SK-N-SH treated with all-trans-retinoic acid at 6 μM for 48 hours (cell line): ENCODE measurements at regions not wholly inside any gene's neighbourhood (a gene's known extent, or its start where the extent isn't known, plus 50 kb on each side); places are given as distances from the start of the nearest gene placed in this dataset.

Experiments
- ATAC-seq: fragments of 200-7000 bp; cut with Tn5 transposase; 3 replicates; pipeline ENCODE4 v1.9.1; 2020; ENCODE audit warnings: mild to moderate bottlenecking, moderate library complexity
- ARNTL ChIP-seq: fragments of 450-650 bp; formaldehyde crosslinking; IDR thresholded peaks from 2 replicates; pipeline ENCODE4 v1.5.0; 2020; ENCODE audit warnings: low read depth, mild to moderate bottlenecking, moderate library complexity, borderline replicate concordance
- BACH2 ChIP-seq: fragments of 250-450 bp; sonication (Bioruptor Pico); IDR thresholded peaks from 2 replicates; pipeline ENCODE4 v1.9.0; 2021; ENCODE audit warnings: mild to moderate bottlenecking, borderline replicate concordance
- CSDC2 ChIP-seq: fragments of 250-450 bp; sonication (Bioruptor Pico); IDR thresholded peaks from 2 replicates; pipeline ENCODE4 v1.5.0; 2020; ENCODE audit warnings: mild to moderate bottlenecking, moderate library complexity
- ESRRG ChIP-seq: fragments of 250-450 bp; sonication (Bioruptor Pico); IDR thresholded peaks from 2 replicates; pipeline ENCODE4 v1.6.1; 2021; ENCODE audit warnings: mild to moderate bottlenecking
- GLIS3 ChIP-seq: fragments of 250-450 bp; sonication (Bioruptor Pico); IDR thresholded peaks from 2 replicates; pipeline ENCODE4 v1.5.0; 2020; ENCODE audit warnings: mild to moderate bottlenecking, moderate library complexity
- ISL1 ChIP-seq: fragments of 250-450 bp; sonication (Bioruptor Pico); IDR thresholded peaks from 2 replicates; pipeline ENCODE4 v2.1.2; 2022; ENCODE audit warnings: mild to moderate bottlenecking, moderate library complexity
- OSR1 ChIP-seq: fragments of 250-450 bp; sonication (Bioruptor Pico); IDR thresholded peaks from 2 replicates; pipeline ENCODE4 v1.8.0; 2022; ENCODE audit warnings: moderate library complexity, mild to moderate bottlenecking, inconsistent platforms
- PPARA ChIP-seq: fragments of 250-450 bp; sonication (Bioruptor Pico); IDR thresholded peaks from 2 replicates; pipeline ENCODE4 v1.5.0; 2020; ENCODE audit warnings: mild to moderate bottlenecking, borderline replicate concordance
- RARB ChIP-seq: fragments of 250-450 bp; sonication (Bioruptor Pico); IDR thresholded peaks from 2 replicates; pipeline ENCODE4 v1.8.0; 2021; ENCODE audit warnings: mild to moderate bottlenecking, moderate library complexity
- SNAI2 ChIP-seq: fragments of 250-450 bp; sonication (Bioruptor Pico); IDR thresholded peaks from 2 replicates; pipeline ENCODE4 v1.5.0; 2020; ENCODE audit warnings: mild to moderate bottlenecking, moderate library complexity
- TCF4 ChIP-seq: fragments of 250-450 bp; sonication (Bioruptor Pico); IDR thresholded peaks from 2 replicates; pipeline ENCODE4 v1.8.0; 2021; ENCODE audit warnings: mild to moderate bottlenecking, moderate library complexity, borderline replicate concordance
- TOX ChIP-seq: fragments of 250-450 bp; sonication (Bioruptor Pico); IDR thresholded peaks from 2 replicates; pipeline ENCODE4 v1.8.0; 2021; ENCODE audit warnings: mild to moderate bottlenecking, moderate library complexity, borderline replicate concordance
- ZFP3 ChIP-seq: fragments of 250-450 bp; sonication (Bioruptor Pico); IDR thresholded peaks from 2 replicates; pipeline ENCODE4 v1.5.0; 2020; ENCODE audit warnings: mild to moderate bottlenecking, moderate library complexity
- ZNF565 ChIP-seq: fragments of 450-650 bp; formaldehyde crosslinking; conservative IDR thresholded peaks from 2 replicates; pipeline ENCODE4 v1.5.0; 2020; ENCODE audit warnings: low read depth, mild to moderate bottlenecking, moderate library complexity
- ZNF70 ChIP-seq: fragments of 450-650 bp; formaldehyde crosslinking; IDR thresholded peaks from 2 replicates; pipeline ENCODE4 v1.5.0; 2020; ENCODE audit warnings: mild to moderate bottlenecking, moderate library complexity
- ZNF8 ChIP-seq: fragments of 450-650 bp; formaldehyde crosslinking; IDR thresholded peaks from 2 replicates; pipeline ENCODE4 v1.5.0; 2020; ENCODE audit warnings: mild to moderate bottlenecking, moderate library complexity
- TF ChIP-seq, protein P1 (sequence below): fragments of 250-450 bp; sonication (Bioruptor Pico); IDR thresholded peaks from 2 replicates; pipeline ENCODE4 v1.8.0; 2021; ENCODE audit warnings: low read depth, mild to moderate bottlenecking, moderate library complexity, borderline replicate concordance
- TF ChIP-seq, protein P2 (sequence below): fragments of 250-450 bp; sonication (Bioruptor Pico); IDR thresholded peaks from 2 replicates; pipeline ENCODE4 v1.5.1; 2021; ENCODE audit warnings: mild to moderate bottlenecking, moderate library complexity
- TF ChIP-seq, protein P3 (sequence below): fragments of 250-450 bp; sonication (Bioruptor Pico); IDR thresholded peaks from 2 replicates; pipeline ENCODE4 v1.5.1; 2020; ENCODE audit warnings: low read depth, mild to moderate bottlenecking, moderate library complexity
- TF ChIP-seq, protein P4 (sequence below): fragments of 250-450 bp; sonication (Bioruptor Pico); IDR thresholded peaks from 2 replicates; pipeline ENCODE4 v1.8.0; 2020; ENCODE audit warnings: mild to moderate bottlenecking, moderate library complexity, borderline replicate concordance
- TF ChIP-seq, protein P5 (sequence below): fragments of 250-450 bp; sonication (Bioruptor Pico); IDR thresholded peaks from 2 replicates; pipeline ENCODE4 v1.5.0; 2020; ENCODE audit warnings: mild to moderate bottlenecking, moderate library complexity

DNA sequence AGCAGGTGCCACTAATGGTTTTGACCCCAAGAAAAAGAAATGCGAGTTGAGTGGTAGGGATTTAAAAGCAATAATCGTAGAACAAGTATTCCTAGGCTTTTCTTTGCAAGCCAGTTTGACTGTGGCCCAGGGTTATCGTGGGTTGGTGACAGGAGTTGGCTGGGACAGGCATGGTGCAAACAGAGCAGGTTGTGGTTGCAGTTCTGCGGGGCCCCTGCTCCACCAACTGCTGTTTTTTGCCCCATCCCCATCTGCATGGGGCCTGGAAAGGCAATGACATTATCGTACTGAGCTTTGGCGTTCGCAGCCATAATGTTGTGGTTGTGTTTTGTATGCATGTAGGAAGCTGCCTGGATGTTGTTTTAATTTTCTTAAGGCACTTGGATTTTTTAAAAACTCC is 274.0 kb downstream of the TSN start:
- ATAC-seq: no peak
- no peak for TF ChIP-seq ZNF565 (CRISPR knock-in tag)
- TF ChIP-seq, protein P1, sequence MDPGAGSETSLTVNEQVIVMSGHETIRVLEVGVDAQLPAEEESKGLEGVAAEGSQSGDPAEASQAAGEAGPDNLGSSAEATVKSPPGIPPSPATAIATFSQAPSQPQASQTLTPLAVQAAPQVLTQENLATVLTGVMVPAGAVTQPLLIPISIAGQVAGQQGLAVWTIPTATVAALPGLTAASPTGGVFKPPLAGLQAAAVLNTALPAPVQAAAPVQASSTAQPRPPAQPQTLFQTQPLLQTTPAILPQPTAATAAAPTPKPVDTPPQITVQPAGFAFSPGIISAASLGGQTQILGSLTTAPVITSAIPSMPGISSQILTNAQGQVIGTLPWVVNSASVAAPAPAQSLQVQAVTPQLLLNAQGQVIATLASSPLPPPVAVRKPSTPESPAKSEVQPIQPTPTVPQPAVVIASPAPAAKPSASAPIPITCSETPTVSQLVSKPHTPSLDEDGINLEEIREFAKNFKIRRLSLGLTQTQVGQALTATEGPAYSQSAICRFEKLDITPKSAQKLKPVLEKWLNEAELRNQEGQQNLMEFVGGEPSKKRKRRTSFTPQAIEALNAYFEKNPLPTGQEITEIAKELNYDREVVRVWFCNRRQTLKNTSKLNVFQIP (CRISPR knock-in tag): no peak
- TF ChIP-seq TCF4 (CRISPR knock-in tag): no peak
- no peak for TF ChIP-seq ARNTL (CRISPR knock-in tag)
- TF ChIP-seq SNAI2: no peak
- no peak for TF ChIP-seq ZNF70 (CRISPR knock-in tag)
- TF ChIP-seq, protein P2, sequence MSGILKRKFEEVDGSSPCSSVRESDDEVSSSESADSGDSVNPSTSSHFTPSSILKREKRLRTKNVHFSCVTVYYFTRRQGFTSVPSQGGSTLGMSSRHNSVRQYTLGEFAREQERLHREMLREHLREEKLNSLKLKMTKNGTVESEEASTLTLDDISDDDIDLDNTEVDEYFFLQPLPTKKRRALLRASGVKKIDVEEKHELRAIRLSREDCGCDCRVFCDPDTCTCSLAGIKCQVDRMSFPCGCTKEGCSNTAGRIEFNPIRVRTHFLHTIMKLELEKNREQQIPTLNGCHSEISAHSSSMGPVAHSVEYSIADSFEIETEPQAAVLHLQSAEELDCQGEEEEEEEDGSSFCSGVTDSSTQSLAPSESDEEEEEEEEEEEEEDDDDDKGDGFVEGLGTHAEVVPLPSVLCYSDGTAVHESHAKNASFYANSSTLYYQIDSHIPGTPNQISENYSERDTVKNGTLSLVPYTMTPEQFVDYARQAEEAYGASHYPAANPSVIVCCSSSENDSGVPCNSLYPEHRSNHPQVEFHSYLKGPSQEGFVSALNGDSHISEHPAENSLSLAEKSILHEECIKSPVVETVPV (CRISPR knock-in tag): no peak
- no peak for TF ChIP-seq ZFP3 (CRISPR knock-in tag)
- TF ChIP-seq, protein P3, sequence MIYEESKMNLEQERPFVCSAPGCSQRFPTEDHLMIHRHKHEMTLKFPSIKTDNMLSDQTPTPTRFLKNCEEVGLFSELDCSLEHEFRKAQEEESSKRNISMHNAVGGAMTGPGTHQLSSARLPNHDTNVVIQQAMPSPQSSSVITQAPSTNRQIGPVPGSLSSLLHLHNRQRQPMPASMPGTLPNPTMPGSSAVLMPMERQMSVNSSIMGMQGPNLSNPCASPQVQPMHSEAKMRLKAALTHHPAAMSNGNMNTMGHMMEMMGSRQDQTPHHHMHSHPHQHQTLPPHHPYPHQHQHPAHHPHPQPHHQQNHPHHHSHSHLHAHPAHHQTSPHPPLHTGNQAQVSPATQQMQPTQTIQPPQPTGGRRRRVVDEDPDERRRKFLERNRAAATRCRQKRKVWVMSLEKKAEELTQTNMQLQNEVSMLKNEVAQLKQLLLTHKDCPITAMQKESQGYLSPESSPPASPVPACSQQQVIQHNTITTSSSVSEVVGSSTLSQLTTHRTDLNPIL (CRISPR knock-in tag): no peak
- TF ChIP-seq ISL1 (CRISPR knock-in tag): no peak
- TF ChIP-seq OSR1 (CRISPR knock-in tag): no peak
- no peak for TF ChIP-seq ZNF8 (CRISPR knock-in tag)
- TF ChIP-seq BACH2 (CRISPR knock-in tag): no peak
- no peak for TF ChIP-seq ESRRG (CRISPR knock-in tag)
- no peak for TF ChIP-seq PPARA (CRISPR knock-in tag)
- TF ChIP-seq, protein P4, sequence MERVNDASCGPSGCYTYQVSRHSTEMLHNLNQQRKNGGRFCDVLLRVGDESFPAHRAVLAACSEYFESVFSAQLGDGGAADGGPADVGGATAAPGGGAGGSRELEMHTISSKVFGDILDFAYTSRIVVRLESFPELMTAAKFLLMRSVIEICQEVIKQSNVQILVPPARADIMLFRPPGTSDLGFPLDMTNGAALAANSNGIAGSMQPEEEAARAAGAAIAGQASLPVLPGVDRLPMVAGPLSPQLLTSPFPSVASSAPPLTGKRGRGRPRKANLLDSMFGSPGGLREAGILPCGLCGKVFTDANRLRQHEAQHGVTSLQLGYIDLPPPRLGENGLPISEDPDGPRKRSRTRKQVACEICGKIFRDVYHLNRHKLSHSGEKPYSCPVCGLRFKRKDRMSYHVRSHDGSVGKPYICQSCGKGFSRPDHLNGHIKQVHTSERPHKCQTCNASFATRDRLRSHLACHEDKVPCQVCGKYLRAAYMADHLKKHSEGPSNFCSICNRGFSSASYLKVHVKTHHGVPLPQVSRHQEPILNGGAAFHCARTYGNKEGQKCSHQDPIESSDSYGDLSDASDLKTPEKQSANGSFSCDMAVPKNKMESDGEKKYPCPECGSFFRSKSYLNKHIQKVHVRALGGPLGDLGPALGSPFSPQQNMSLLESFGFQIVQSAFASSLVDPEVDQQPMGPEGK (CRISPR knock-in tag): no peak
- no peak for TF ChIP-seq GLIS3 (CRISPR knock-in tag)
- no peak for TF ChIP-seq TOX (CRISPR knock-in tag)
- no peak for TF ChIP-seq RARB (CRISPR knock-in tag)

DNA sequence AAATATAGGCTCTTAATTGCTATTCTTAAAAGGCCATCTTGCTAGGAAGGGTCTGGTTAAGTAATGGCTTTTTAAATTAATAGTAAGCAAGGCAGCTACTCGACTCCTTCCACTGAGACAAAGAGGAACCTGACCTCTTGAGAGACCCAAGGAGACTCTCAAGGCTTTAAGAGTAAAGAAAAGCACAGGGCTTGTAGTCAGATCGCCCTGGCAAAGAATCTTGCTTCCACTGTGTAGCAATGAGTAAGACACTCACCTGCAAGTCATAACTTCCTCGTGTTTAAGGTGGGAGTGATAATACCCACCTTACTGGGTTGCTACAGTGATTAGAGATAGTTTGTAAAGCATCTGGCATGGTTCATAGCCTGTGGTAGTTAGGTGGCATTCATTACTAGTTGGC is 274.5 kb downstream of the TSN start:
- no peak for TF ChIP-seq BACH2 (CRISPR knock-in tag)
- no peak for ATAC-seq

DNA sequence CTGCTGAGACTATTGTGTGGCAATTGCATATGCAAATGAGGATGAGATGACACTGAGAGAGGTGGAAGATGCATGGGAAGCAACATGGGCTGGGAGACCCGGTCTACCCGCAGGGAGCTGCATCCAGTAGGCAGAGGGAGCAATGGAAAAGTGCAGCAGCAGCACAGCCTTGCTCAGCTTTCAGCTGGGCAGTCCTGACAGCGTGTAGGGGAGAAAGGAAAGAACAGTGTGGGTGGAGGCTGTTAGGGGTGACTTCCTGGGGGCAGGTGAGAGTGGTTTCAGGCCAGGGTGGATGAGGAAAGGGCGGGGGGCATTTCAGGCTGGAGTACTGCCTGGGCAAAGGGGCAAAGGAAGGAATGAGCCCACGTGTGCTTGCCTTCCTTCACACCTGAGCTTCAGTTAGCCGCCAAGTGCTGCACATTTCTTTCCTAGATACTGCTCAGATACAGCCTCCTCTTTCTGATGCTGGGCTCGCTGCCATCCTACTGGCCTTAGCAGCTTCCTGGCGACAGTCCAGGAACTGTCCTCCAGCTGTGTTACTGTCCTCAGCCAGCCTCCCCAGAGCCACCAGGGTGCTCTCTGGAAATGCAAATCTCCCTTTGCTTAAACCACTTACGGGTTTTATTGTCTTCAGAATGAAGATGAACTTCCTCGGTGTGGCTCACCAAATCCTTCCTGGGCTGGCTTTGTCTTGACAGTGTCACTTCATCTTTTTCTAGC is 276.3 kb downstream of the TSN start:
- no peak for TF ChIP-seq OSR1 (CRISPR knock-in tag)
- TF ChIP-seq, protein P3 (CRISPR knock-in tag): no peak
- no peak for TF ChIP-seq SNAI2
- no peak for ATAC-seq

DNA sequence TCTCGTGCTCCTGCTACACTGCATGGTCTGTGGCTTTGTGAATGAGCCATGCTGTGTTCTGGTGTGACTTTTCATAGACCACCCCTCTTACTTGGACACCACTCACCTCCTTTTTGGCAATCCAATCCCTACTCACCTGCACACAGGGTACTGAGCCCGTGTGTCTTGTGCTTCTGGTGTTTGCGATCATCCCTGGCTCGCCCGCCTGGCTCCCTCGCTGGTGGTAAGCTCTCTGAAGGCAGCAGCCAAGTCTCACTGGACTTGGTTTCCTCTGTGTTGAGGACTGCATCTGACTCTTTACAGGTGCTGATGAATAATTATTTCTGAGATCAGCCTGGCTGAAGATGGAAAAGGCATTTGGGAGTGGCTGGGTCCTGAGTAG is 276.8 kb downstream of the TSN start:
- ATAC-seq: no peak
- TF ChIP-seq ZNF565 (CRISPR knock-in tag) (no peak), TOX (CRISPR knock-in tag) (no peak), CSDC2 (CRISPR knock-in tag) (no peak), ZNF8 (CRISPR knock-in tag) (no peak), SNAI2 (no peak), ZNF70 (CRISPR knock-in tag) (no peak), ZFP3 (CRISPR knock-in tag) (no peak)
- TF ChIP-seq, protein P1 (CRISPR knock-in tag): no peak
- TF ChIP-seq, protein P5, sequence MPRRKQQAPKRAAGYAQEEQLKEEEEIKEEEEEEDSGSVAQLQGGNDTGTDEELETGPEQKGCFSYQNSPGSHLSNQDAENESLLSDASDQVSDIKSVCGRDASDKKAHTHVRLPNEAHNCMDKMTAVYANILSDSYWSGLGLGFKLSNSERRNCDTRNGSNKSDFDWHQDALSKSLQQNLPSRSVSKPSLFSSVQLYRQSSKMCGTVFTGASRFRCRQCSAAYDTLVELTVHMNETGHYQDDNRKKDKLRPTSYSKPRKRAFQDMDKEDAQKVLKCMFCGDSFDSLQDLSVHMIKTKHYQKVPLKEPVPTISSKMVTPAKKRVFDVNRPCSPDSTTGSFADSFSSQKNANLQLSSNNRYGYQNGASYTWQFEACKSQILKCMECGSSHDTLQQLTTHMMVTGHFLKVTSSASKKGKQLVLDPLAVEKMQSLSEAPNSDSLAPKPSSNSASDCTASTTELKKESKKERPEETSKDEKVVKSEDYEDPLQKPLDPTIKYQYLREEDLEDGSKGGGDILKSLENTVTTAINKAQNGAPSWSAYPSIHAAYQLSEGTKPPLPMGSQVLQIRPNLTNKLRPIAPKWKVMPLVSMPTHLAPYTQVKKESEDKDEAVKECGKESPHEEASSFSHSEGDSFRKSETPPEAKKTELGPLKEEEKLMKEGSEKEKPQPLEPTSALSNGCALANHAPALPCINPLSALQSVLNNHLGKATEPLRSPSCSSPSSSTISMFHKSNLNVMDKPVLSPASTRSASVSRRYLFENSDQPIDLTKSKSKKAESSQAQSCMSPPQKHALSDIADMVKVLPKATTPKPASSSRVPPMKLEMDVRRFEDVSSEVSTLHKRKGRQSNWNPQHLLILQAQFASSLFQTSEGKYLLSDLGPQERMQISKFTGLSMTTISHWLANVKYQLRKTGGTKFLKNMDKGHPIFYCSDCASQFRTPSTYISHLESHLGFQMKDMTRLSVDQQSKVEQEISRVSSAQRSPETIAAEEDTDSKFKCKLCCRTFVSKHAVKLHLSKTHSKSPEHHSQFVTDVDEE (CRISPR knock-in tag): no peak
- TF ChIP-seq, protein P4 (CRISPR knock-in tag): no peak
